Astrocyte of the spinal cord (primary cell): ENCODE measurements at regions not wholly inside any gene's neighbourhood (a gene's known extent, or its start where the extent isn't known, plus 50 kb on each side); places are given as distances from the start of the nearest gene placed in this dataset.

Source experiments
- DNase-seq: peaks from one replicate; pipeline ENCODE4 v3.0.0; 2011; ENCODE audit warnings: low read depth, low spot score
- H3K4me3 ChIP-seq: 2 replicates; pipeline ENCODE4 v1.5.1; 2011; ENCODE audit warnings: low read depth, mild to moderate bottlenecking, low read length, moderate library complexity
- in situ Hi-C: cut with HindIII; loops from 2 replicates; pipeline ENCODE4 v1.10.0; 2017; ENCODE audit warnings: low sequenced_read_pairs
- TF ChIP-seq, protein P1 (sequence below): IDR thresholded peaks from 2 replicates; pipeline ENCODE4 v1.5.1; 2012; ENCODE audit warnings: low read depth, mild to moderate bottlenecking, low read length, inconsistent platforms

DNA sequence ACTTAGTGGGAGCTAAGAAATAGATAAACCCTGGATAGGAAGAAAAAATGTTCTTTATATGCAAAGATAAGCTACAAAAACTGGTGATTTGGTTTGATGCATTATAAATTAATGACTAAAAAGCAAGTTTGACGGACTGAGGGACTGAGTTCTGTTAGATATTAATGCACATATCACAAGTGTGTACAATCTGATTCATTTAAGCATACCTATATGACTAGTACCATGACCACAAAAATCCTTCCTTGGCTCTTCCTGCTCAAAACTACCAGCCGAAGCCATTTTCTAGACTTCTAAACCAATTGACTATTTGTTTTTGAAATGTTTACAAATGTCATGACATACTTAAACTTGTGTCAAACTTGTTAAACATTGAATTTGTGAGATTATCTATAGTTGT lies 374.5 kb upstream of the MON1B start:
- no peak overlapping the region for H3K4me3 ChIP-seq
- DNase-seq = no peak
- in situ Hi-C loops = no loop called here
- TF ChIP-seq, protein P1, sequence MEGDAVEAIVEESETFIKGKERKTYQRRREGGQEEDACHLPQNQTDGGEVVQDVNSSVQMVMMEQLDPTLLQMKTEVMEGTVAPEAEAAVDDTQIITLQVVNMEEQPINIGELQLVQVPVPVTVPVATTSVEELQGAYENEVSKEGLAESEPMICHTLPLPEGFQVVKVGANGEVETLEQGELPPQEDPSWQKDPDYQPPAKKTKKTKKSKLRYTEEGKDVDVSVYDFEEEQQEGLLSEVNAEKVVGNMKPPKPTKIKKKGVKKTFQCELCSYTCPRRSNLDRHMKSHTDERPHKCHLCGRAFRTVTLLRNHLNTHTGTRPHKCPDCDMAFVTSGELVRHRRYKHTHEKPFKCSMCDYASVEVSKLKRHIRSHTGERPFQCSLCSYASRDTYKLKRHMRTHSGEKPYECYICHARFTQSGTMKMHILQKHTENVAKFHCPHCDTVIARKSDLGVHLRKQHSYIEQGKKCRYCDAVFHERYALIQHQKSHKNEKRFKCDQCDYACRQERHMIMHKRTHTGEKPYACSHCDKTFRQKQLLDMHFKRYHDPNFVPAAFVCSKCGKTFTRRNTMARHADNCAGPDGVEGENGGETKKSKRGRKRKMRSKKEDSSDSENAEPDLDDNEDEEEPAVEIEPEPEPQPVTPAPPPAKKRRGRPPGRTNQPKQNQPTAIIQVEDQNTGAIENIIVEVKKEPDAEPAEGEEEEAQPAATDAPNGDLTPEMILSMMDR = no peak

DNA sequence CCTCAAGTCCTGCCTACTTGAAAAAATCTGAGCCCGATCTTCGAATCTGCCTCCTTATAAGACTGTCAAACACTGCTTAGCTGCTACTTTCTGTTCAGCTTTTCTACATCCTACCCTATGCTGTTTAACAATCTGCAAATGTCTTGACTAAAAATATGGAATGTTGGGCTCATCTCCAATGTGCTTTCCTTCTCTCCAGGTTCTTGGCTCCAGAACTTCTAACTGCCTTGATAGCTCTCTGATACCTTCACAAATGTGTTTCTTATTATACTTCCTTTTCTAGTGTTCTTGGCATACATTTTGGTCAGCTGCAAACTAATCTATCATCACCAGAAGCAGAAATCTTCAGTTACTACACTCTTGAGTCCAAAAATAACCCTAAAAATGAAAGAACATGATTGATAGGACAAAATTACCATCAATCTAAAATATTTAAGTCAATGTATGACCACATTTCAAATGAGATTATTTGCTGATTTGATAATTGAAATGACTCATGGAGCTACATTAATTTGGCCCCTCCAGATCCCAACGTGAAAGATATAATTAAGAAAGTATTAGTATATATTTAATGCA lies 372.3 kb upstream of the MON1B start:
- no peak for DNase-seq
- TF ChIP-seq, protein P1 = no peak
- in situ Hi-C loops = no loop called here
- no peak overlapping the region for H3K4me3 ChIP-seq

DNA sequence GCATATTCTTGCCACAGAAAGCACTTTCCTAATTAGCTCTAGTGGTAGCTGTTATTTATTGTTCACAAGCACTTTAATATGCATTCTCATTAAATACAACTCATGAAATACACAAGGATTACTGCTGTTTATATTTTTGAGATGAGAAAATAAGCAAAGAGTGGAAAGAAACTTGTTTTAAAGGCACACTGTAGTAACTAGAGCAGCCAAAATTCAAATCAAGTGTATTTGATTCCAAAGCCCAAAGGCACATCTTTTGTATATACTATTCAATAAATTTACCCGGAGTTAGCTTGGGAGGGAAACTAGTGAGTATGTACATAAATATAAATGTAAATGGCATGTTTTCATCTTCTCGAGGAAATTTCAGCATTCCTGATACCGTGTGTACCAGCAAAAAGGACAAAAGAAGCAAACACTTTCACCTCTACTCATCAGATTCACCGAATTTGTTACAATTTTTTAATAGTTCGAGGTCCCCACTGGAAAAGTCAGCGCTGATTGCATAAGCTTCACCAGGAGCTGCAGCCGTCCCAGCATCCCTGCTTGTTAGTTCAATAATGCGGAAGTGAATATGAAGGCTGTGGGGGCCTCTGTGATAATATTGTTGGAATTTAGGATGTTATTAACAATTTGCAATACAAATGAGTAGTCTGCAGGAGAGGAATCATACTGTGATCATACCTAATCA lies 371.6 kb upstream of the MON1B start:
- no peak overlapping the region for H3K4me3 ChIP-seq
- no peak for DNase-seq
- in situ Hi-C loops = no loop called here
- TF ChIP-seq, protein P1 = no peak

DNA sequence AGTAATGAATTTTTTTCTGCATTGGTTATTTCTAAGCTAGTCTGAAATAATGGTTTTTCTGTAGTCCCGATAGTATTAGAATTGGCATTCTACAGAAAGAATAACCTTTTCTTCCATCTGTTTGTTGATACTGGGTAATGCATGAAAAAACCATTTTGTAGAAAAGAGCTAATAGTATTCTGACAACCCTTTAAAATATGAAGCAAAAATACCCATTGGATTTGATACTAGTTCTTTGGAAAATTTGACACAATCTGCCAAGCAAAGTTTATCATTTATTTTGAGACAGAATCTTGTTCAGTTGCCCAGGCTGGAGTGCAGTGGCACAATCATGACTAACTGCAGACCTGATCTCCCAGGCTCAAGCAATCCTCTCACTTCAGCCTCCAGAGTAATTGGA lies 366.8 kb upstream of the MON1B start:
- in situ Hi-C loops = no loop called here
- TF ChIP-seq, protein P1 = no peak
- H3K4me3 ChIP-seq = no peak overlapping the region
- no peak for DNase-seq

DNA sequence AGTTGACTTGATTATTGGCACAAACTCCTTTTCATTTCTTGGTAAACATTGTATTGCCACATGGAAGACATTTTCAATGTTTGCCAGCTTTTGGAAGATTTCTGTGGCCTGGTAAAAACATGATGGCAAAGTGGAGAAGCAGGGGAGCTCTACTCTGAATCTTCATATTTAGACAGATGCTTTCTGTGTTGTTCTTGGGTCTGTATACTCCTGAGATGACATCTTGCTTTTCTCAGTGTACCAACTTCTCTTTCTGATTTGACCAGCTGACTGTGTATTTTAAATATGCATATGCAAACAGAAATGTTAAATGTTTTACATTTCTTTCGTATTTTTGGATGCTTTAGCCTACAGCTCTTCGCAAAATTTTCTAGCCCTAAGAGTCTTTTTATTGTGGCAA lies 366.2 kb upstream of the MON1B start:
- TF ChIP-seq, protein P1 = no peak
- in situ Hi-C loops = no loop called here

DNA sequence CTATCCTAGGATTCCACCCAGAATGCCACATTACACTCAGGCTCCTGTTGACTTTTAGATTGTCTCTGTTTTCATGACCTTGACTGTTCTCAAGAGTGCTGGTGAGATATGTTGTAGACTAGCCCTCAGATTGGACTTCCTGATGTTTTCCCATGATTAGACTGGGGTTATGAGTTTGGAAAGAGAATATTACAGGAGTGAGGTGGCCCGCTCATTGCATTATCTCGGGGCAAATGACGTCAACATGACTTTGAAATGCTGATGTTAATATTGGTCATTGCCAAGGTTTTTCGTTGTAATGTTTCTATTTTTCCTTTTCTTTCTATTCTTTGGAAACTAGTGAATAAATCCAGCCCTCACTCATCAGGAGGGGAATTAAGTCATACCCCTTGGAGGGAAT lies 355.7 kb upstream of the MON1B start:
- TF ChIP-seq, protein P1 = no peak
- H3K4me3 ChIP-seq = no peak overlapping the region
- DNase-seq = no peak
- in situ Hi-C loops = no loop called here

More for the DNA sequence above, 366.2 kb upstream of the MON1B start:
- no peak overlapping the region for H3K4me3 ChIP-seq
- no peak for DNase-seq
